GM12878 (cell line): ENCODE measurements at regions not wholly inside any gene's neighbourhood (a gene's known extent, or its start where the extent isn't known, plus 50 kb on each side); places are given as distances from the start of the nearest gene placed in this dataset.

Experiments
- ATAC-seq: fragments of 200-7000 bp; cut with Tn5 transposase; 3 replicates; pipeline ENCODE4 v1.9.1; 2020; ENCODE audit warnings: mild to moderate bottlenecking, moderate library complexity
- BruUV-seq: library from RNA; stranded (reverse); fragments of 400-500 nt; replicated peaks from 2 replicates; lab custom pipeline; 2021; lab: Mats Ljungman, UMichigan
- CTCF ChIA-PET: fragments of 300-600 bp; sonication (Branson Sonifier 250); formaldehyde crosslinking; extraction: SDS; loops from one replicate; lab custom pipeline; 2021; ENCODE audit warnings: inconsistent platforms; lab: Yijun Ruan, JAX
- POLR2A ChIA-PET: fragments of 350-600 bp; formaldehyde crosslinking; extraction: SDS; loops from one replicate; lab custom pipeline; 2021; ENCODE audit warnings: inconsistent platforms; lab: Charles Lee
- RAD21 ChIA-PET: fragments of 300-600 bp; sonication (Branson Sonifier 250); formaldehyde crosslinking; loops from one replicate; lab custom pipeline; 2023; ENCODE audit warnings: antibody characterized with exemption; ENCODE audit not compliant: unreplicated experiment; lab: Charles Lee
- SMC1A ChIA-PET: fragments of 300-600 bp; sonication (Branson Sonifier 250); formaldehyde crosslinking; loops from one replicate; lab custom pipeline; 2023; ENCODE audit not compliant: unreplicated experiment, uncharacterized antibody; lab: Charles Lee
- DNase-seq: peaks from one replicate; pipeline ENCODE4 v3.0.0-alpha.2; 2011; ENCODE audit warnings: low read depth, low spot score
- FAIRE-seq: peaks from 3 replicates; lab custom pipeline; 2011; peaks lifted over from hg19 to GRCh38; lab: Jason Lieb, UNC
- H2AFZ ChIP-seq: 2 replicates; pipeline ENCODE4 v1.6.0; 2011; ENCODE audit warnings: low read depth, low read length, control low read depth; ENCODE audit not compliant: control insufficient read depth
- H3K27ac ChIP-seq: 2 replicates; pipeline ENCODE4 v1.5.1; 2011; ENCODE audit warnings: control low read depth; ENCODE audit not compliant: control insufficient read depth, insufficient read depth
- H3K27me3 ChIP-seq, 2 experiments: replicated peaks in 1 of 2; 2 replicates each; pipeline versions ENCODE4 v1.6.0 to v1.6.1; 2011; ENCODE audit warnings: low read length in 1 of 2; ENCODE audit not compliant: control insufficient read depth in 2 of 2, insufficient read depth in 2 of 2
- H3K36me3 ChIP-seq, 2 experiments: 2 replicates each; pipeline ENCODE4 v1.5.1; 2011; ENCODE audit warnings: low read length in 1 of 2; ENCODE audit not compliant: control insufficient read depth in 2 of 2, insufficient read depth in 2 of 2
- H3K4me1 ChIP-seq: 2 replicates; pipeline ENCODE4 v1.6.1; 2011; ENCODE audit warnings: mild to moderate bottlenecking, low read length, moderate library complexity, mixed read lengths; ENCODE audit not compliant: control insufficient read depth, insufficient read depth
- H3K4me2 ChIP-seq: 2 replicates; pipeline ENCODE4 v1.6.0; 2011; ENCODE audit warnings: control low read depth; ENCODE audit not compliant: control insufficient read depth, insufficient read depth
- H3K4me3 ChIP-seq: fragments of 200-600 bp; sonication (generic); 2 replicates; pipeline ENCODE4 v1.5.1; 2016
- H3K79me2 ChIP-seq: 2 replicates; pipeline ENCODE4 v1.6.0; 2011; ENCODE audit warnings: low read length; ENCODE audit not compliant: control insufficient read depth, insufficient read depth
- H3K9ac ChIP-seq: 2 replicates; pipeline ENCODE4 v1.8.0; 2011; ENCODE audit warnings: low read length, control low read depth, mixed read lengths; ENCODE audit not compliant: control insufficient read depth, insufficient read depth
- H3K9me3 ChIP-seq: replicated peaks from 3 replicates; pipeline ENCODE4 v1.5.1; 2011; ENCODE audit warnings: mild to moderate bottlenecking, low read length; ENCODE audit not compliant: control insufficient read depth, insufficient read depth
- H4K20me1 ChIP-seq: 2 replicates; pipeline ENCODE4 v1.6.0; 2011; ENCODE audit not compliant: control insufficient read depth, insufficient read depth
- FOXK2 ChIP-seq: fragments of 450-650 bp; IDR thresholded peaks from 2 replicates; pipeline ENCODE4 v1.6.1; 2017; ENCODE audit warnings: mild to moderate bottlenecking, moderate library complexity
- FOXM1 ChIP-seq: IDR thresholded peaks from 2 replicates; pipeline ENCODE4 v1.6.1; 2012; ENCODE audit warnings: low read depth, mild to moderate bottlenecking, inconsistent platforms, low read length, moderate library complexity
- NFYA ChIP-seq: IDR thresholded peaks from 2 replicates; pipeline ENCODE4 v1.6.1; 2011; ENCODE audit warnings: low read depth, mild to moderate bottlenecking, low read length, improper control_type of control experiment, borderline replicate concordance
- NRF1 ChIP-seq: conservative IDR thresholded peaks from 2 replicates; pipeline ENCODE4 v1.6.1; 2011; ENCODE audit warnings: mild to moderate bottlenecking, low read depth, low read length, improper control_type of control experiment
- SIN3A ChIP-seq: IDR thresholded peaks from 2 replicates; pipeline ENCODE4 v1.6.1; 2012; ENCODE audit warnings: low read depth, low read length, improper control_type of control experiment
- SMARCA5 ChIP-seq: fragments of 450-650 bp; IDR thresholded peaks from 2 replicates; pipeline ENCODE4 v1.6.1; 2017; ENCODE audit warnings: mild to moderate bottlenecking
- SMC3 ChIP-seq: IDR thresholded peaks from 2 replicates; pipeline ENCODE4 v1.6.1; 2011; ENCODE audit warnings: low read length, improper control_type of control experiment, borderline replicate concordance
- SP1 ChIP-seq: IDR thresholded peaks from one replicate; pipeline ENCODE4 v1.6.1; 2011; ENCODE audit warnings: low read depth, low read length
- STAT1 ChIP-seq: fragments of 450-650 bp; conservative IDR thresholded peaks from 2 replicates; pipeline ENCODE4 v1.6.1; 2014; ENCODE audit warnings: antibody characterized with exemption, mild to moderate bottlenecking
- SUPT20H ChIP-seq: IDR thresholded peaks from 2 replicates; pipeline ENCODE4 v1.6.1; 2011; ENCODE audit warnings: low read depth, mild to moderate bottlenecking, low read length, moderate library complexity, borderline replicate concordance; ENCODE audit not compliant: control insufficient read depth
- TARDBP ChIP-seq: IDR thresholded peaks from 2 replicates; pipeline ENCODE4 v1.6.1; 2016; ENCODE audit warnings: borderline replicate concordance
- ZNF592 ChIP-seq: fragments of 450-650 bp; IDR thresholded peaks from 2 replicates; pipeline ENCODE4 v1.6.1; 2017; ENCODE audit warnings: mild to moderate bottlenecking, moderate library complexity
- ZZZ3 ChIP-seq: IDR thresholded peaks from 2 replicates; pipeline ENCODE4 v1.6.1; 2011; ENCODE audit warnings: low read depth; ENCODE audit not compliant: control insufficient read depth, insufficient read length
- in situ Hi-C: fragments of 300-500 bp; cut with MboI; formaldehyde crosslinking; loops from 9 replicates; pipeline ENCODE4 v1.14.3; 2018; ENCODE audit warnings: mixed read lengths
- intact Hi-C: fragments of 100-400 bp; cut with micrococcal nuclease; formaldehyde crosslinking; loops from one replicate; pipeline ENCODE4 v1.14.2; 2022; ENCODE audit not compliant: unreplicated experiment
- TF ChIP-seq, protein P1 (sequence below): fragments of 450-650 bp; IDR thresholded peaks from 2 replicates; pipeline ENCODE4 v1.6.1; 2016; ENCODE audit warnings: mild to moderate bottlenecking

GRCh38 chr5:101689306-101689705 is 606.8 kb downstream of the SLCO4C1 start:
- Histone ChIP-seq H3K9ac (no peak overlapping the region), H3K4me1 (no peaks in the 10 kb centered on the region), H4K20me1 (no peaks in the 10 kb centered on the region), H2AFZ (no peak overlapping the region), H3K9me3 (no peaks in the 10 kb centered on the region), H3K27me3 (no peaks in the 10 kb centered on the region), H3K27ac (no peak overlapping the region), H3K4me2 (no peak overlapping the region), H3K79me2 (no peaks in the 10 kb centered on the region), H3K4me3 (no peak overlapping the region), H3K36me3 (no peaks in the 10 kb centered on the region)
- ChIA-PET SMC1A (no interaction called here), CTCF (interaction anchor here (4.7 kb wide), 1 partner anchor 10 kb away, joined by 30 read pairs; no protein-coding TSS in a partner anchor), RAD21 (no interaction called here), POLR2A (no interaction called here)
- FAIRE-seq (no peak), ATAC-seq (no peak), DNase-seq (no peak)
- BruUV-seq: no TSS peak
- no peak for TF ChIP-seq FOXK2
- TF ChIP-seq ZNF592: no peak
- no peak for TF ChIP-seq SUPT20H
- TF ChIP-seq SMC3: no peak
- TF ChIP-seq, protein P1, sequence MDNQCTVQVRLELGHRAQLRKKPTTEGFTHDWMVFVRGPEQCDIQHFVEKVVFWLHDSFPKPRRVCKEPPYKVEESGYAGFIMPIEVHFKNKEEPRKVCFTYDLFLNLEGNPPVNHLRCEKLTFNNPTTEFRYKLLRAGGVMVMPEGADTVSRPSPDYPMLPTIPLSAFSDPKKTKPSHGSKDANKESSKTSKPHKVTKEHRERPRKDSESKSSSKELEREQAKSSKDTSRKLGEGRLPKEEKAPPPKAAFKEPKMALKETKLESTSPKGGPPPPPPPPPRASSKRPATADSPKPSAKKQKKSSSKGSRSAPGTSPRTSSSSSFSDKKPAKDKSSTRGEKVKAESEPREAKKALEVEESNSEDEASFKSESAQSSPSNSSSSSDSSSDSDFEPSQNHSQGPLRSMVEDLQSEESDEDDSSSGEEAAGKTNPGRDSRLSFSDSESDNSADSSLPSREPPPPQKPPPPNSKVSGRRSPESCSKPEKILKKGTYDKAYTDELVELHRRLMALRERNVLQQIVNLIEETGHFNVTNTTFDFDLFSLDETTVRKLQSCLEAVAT: no peak
- TF ChIP-seq NRF1: no peak
- no peak for TF ChIP-seq TARDBP
- no peak for TF ChIP-seq SMARCA5
- TF ChIP-seq SIN3A: no peak
- no peak for TF ChIP-seq SP1
- no peak for TF ChIP-seq STAT1
- no peak for TF ChIP-seq ZZZ3
- no peak for TF ChIP-seq FOXM1
- TF ChIP-seq NFYA: no peak
- intact Hi-C loops: no loop called here
- in situ Hi-C loops: no loop called here
